OCI-LY7 (cell line): ENCODE measurements at regions not wholly inside any gene's neighbourhood (a gene's known extent, or its start where the extent isn't known, plus 50 kb on each side); places are given as distances from the start of the nearest gene placed in this dataset.

Experiments
- BruUV-seq: library from RNA; stranded (reverse); fragments of 400-500 nt; replicated peaks from 2 replicates; lab custom pipeline; 2021; lab: Mats Ljungman, UMichigan
- CTCF ChIA-PET: fragments of 300-600 bp; sonication (Branson Sonifier 250); formaldehyde crosslinking; loops from one replicate; lab custom pipeline; 2022; ENCODE audit warnings: antibody characterized with exemption; ENCODE audit not compliant: unreplicated experiment; lab: Charles Lee
- POLR2A ChIA-PET: fragments of 300-600 bp; sonication (Branson Sonifier 250); formaldehyde crosslinking; loops from one replicate; lab custom pipeline; 2022; ENCODE audit warnings: antibody characterized with exemption; lab: Charles Lee
- DNase-seq: peaks from one replicate; pipeline ENCODE4 v3.0.0-alpha.2; 2015; ENCODE audit warnings: low spot score
- H2AFZ ChIP-seq: fragments of 200-600 bp; sonication (generic), shearing (Covaris generic); 2 replicates; pipeline ENCODE4 v1.6.1; 2014; ENCODE audit warnings: mild to moderate bottlenecking, antibody characterized with exemption, low read length, moderate library complexity
- H3K27ac ChIP-seq: fragments of 200-600 bp; sonication (generic); 2 replicates; pipeline ENCODE4 v1.5.1; 2014; ENCODE audit warnings: mixed run types, low read depth, mild to moderate bottlenecking, moderate library complexity, low read length, inconsistent platforms; ENCODE audit not compliant: poor library complexity, severe bottlenecking
- H3K36me3 ChIP-seq: fragments of 200-600 bp; sonication (generic); 2 replicates; pipeline ENCODE4 v1.6.1; 2014; ENCODE audit warnings: mild to moderate bottlenecking, antibody characterized with exemption, low read length, moderate library complexity, mixed read lengths; ENCODE audit not compliant: insufficient read depth
- H3K4me1 ChIP-seq: fragments of 200-600 bp; sonication (generic); 2 replicates; pipeline ENCODE4 v1.5.1; 2014; ENCODE audit warnings: mild to moderate bottlenecking, low read length; ENCODE audit not compliant: insufficient read depth, poor library complexity, severe bottlenecking
- H3K4me2 ChIP-seq: fragments of 200-600 bp; sonication (generic); 2 replicates; pipeline ENCODE4 v1.6.1; 2014; ENCODE audit warnings: mild to moderate bottlenecking, low read length
- H3K4me3 ChIP-seq: fragments of 200-600 bp; sonication (generic); 2 replicates; pipeline ENCODE4 v1.5.1; 2014; ENCODE audit warnings: mild to moderate bottlenecking, low read depth, low read length; ENCODE audit not compliant: poor library complexity, severe bottlenecking
- H3K79me2 ChIP-seq: fragments of 200-600 bp; sonication (generic); 2 replicates; pipeline ENCODE4 v1.6.1; 2016; ENCODE audit warnings: low read depth, mild to moderate bottlenecking, low read length, moderate library complexity, mixed read lengths; ENCODE audit not compliant: insufficient read depth
- H3K9me2 ChIP-seq: fragments of 200-600 bp; sonication (generic); 2 replicates; pipeline ENCODE4 v1.6.1; 2016; ENCODE audit warnings: mild to moderate bottlenecking, low read length, mixed read lengths; ENCODE audit not compliant: insufficient read depth
- H3K9me3 ChIP-seq: fragments of 200-600 bp; sonication (generic); 2 replicates; pipeline ENCODE4 v1.6.1; 2014; ENCODE audit warnings: mild to moderate bottlenecking, mixed run types, low read length, mixed read lengths
- H4K20me1 ChIP-seq: fragments of 200-600 bp; sonication (generic); 2 replicates; pipeline ENCODE4 v1.6.1; 2014; ENCODE audit warnings: mild to moderate bottlenecking, antibody characterized with exemption, low read length, moderate library complexity, mixed read lengths; ENCODE audit not compliant: insufficient read depth
- EZH2phosphoT487 ChIP-seq: fragments of 200-600 bp; sonication (generic); IDR thresholded peaks from 2 replicates; pipeline ENCODE4 v1.6.1; 2018; ENCODE audit warnings: low read depth, borderline replicate concordance, mild to moderate bottlenecking, mixed run types, antibody characterized with exemption, low read length, moderate library complexity, mixed read lengths
- intact Hi-C: fragments of 100-400 bp; cut with micrococcal nuclease; formaldehyde crosslinking; loops from one replicate; pipeline ENCODE4 v1.10.0; 2022; ENCODE audit not compliant: unreplicated experiment
- TF ChIP-seq, protein P1 (sequence below): fragments of 200-600 bp; sonication (generic); conservative IDR thresholded peaks from 2 replicates; pipeline ENCODE4 v1.5.1; 2014; ENCODE audit warnings: mild to moderate bottlenecking, antibody characterized with exemption, low read length, moderate library complexity, mixed read lengths

DNA sequence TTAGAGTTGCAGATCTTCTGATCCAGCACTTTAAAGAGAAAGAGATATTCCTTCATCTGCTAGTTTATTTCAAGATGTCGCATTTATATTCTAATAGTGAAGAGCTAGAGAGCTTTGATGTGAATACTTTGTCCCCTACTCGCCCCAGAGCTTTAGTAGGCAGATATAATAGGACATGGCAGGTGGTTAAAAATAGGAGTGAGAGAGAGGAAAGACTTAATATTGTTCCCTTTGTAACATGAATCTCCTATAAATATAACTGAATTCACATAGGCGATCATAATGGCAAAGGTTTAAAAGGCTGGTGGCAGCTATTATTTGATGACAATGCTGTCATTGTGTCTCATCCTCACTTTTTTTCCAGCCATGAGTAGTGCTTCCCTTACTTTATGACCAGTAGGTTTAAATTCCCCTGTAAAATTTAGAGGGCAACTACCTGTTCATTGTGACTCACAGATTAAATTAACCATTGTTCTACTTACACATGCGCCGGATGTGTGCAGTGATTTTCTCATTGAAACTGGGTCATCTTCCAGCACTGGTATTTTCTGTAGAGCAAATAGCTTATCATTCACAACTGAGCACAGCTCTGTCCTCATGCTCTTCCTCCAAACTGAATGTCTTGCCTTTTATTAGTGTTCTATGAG, 906.7 kb upstream of the CELF2 start:
- Histone ChIP-seq H3K27ac (no peak overlapping the region), H3K4me3 (no peak overlapping the region), H4K20me1 (no peaks in the 10 kb centered on the region), H3K9me3 (peaks cover 16% of the 10 kb centered on the region; the same call in 1 of the 2 replicates), H3K4me1 (no peaks in the 10 kb centered on the region), H3K79me2 (peaks cover 3% of the 10 kb centered on the region; the same call in 1 of the 2 replicates), H3K36me3 (no peaks in the 10 kb centered on the region), H3K4me2 (no peak overlapping the region), H2AFZ (no peak overlapping the region), H3K9me2 (no peaks in the 10 kb centered on the region)
- no peak for DNase-seq
- POLR2A ChIA-PET, result interaction anchor here (1.9 kb wide), 1 partner anchor 9 kb away, joined by 7 read pairs; no protein-coding TSS in a partner anchor
- TF ChIP-seq, protein P1, sequence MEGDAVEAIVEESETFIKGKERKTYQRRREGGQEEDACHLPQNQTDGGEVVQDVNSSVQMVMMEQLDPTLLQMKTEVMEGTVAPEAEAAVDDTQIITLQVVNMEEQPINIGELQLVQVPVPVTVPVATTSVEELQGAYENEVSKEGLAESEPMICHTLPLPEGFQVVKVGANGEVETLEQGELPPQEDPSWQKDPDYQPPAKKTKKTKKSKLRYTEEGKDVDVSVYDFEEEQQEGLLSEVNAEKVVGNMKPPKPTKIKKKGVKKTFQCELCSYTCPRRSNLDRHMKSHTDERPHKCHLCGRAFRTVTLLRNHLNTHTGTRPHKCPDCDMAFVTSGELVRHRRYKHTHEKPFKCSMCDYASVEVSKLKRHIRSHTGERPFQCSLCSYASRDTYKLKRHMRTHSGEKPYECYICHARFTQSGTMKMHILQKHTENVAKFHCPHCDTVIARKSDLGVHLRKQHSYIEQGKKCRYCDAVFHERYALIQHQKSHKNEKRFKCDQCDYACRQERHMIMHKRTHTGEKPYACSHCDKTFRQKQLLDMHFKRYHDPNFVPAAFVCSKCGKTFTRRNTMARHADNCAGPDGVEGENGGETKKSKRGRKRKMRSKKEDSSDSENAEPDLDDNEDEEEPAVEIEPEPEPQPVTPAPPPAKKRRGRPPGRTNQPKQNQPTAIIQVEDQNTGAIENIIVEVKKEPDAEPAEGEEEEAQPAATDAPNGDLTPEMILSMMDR, result no peak
- no peak for TF ChIP-seq EZH2phosphoT487
- intact Hi-C loops, result no loop called here
- CTCF ChIA-PET, result no interaction called here
- BruUV-seq, result no TSS peak

DNA sequence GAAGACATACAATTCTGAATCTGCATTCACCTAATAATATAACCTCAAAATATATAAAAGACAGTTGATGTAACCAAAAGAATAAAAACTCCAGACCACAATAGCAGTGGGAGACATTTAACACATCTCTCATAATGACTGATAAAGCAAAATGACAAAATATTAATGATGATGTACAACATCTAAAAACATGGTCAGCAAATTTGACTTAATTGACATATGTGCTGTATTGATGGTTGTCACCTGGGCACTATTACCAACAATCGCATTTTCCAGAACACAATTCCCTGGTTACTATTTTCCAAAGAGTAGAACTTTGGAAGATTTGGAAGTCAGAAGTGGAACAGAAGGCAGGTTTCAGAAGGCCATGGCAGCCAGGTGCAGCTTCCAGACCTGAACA, 899.5 kb upstream of the CELF2 start:
- no peak for TF ChIP-seq EZH2phosphoT487
- TF ChIP-seq, protein P1, result no peak
- Histone ChIP-seq H4K20me1 (no peaks in the 10 kb centered on the region), H3K4me3 (no peak overlapping the region), H3K9me3 (peaks cover 27% of the 10 kb centered on the region; the same call in 1 of the 2 replicates), H3K27ac (no peak overlapping the region), H2AFZ (no peak overlapping the region), H3K4me2 (no peak overlapping the region), H3K36me3 (no peaks in the 10 kb centered on the region), H3K4me1 (no peaks in the 10 kb centered on the region), H3K9me2 (no peaks in the 10 kb centered on the region), H3K79me2 (no peaks in the 10 kb centered on the region)
- no TSS peak for BruUV-seq
- CTCF ChIA-PET, result no interaction called here
- DNase-seq, result no peak
- intact Hi-C loops, result no loop called here
- POLR2A ChIA-PET, result interaction anchor here (0.5 kb wide), 1 partner anchor 971 kb away, joined by 5 read pairs; no protein-coding TSS in a partner anchor

- H3K4me1 ChIP-seq, result no peaks in the 10 kb centered on the region
- no peaks in the 10 kb centered on the region for H3K79me2 ChIP-seq
- no peak overlapping the region for H3K27ac ChIP-seq
- no peaks in the 10 kb centered on the region for H3K9me2 ChIP-seq
- ChIA-PET CTCF (no interaction called here), POLR2A (no interaction called here)
- H3K36me3 ChIP-seq, result no peaks in the 10 kb centered on the region
- no peaks in the 10 kb centered on the region for H4K20me1 ChIP-seq
- peaks cover 14% of the 10 kb centered on the region; the same call in 1 of the 2 replicates for H3K9me3 ChIP-seq
- TF ChIP-seq, protein P1, result no peak
- TF ChIP-seq EZH2phosphoT487, result no peak
- H3K4me3 ChIP-seq, result no peak overlapping the region
- H2AFZ ChIP-seq, result no peak overlapping the region
- no peak for DNase-seq
- no TSS peak for BruUV-seq
- intact Hi-C loops, result no loop called here
- no peak overlapping the region for H3K4me2 ChIP-seq
Measured at GRCh38 chr10:10120671-10121070, 897.0 kb upstream of the CELF2 start.
